HG02970 (cell line): ENCODE measurements at regions not wholly inside any gene's neighbourhood (a gene's known extent, or its start where the extent isn't known, plus 50 kb on each side); places are given as distances from the start of the nearest gene placed in this dataset.

Source experiments
- ATAC-seq: cut with Tn5 transposase; IDR thresholded peaks from one replicate; pipeline ENCODE4 v1.9.1; 2021; ENCODE audit warnings: mild to moderate bottlenecking, moderate library complexity, moderate number of reproducible peaks; ENCODE audit not compliant: unreplicated experiment, low FRiP score

DNA sequence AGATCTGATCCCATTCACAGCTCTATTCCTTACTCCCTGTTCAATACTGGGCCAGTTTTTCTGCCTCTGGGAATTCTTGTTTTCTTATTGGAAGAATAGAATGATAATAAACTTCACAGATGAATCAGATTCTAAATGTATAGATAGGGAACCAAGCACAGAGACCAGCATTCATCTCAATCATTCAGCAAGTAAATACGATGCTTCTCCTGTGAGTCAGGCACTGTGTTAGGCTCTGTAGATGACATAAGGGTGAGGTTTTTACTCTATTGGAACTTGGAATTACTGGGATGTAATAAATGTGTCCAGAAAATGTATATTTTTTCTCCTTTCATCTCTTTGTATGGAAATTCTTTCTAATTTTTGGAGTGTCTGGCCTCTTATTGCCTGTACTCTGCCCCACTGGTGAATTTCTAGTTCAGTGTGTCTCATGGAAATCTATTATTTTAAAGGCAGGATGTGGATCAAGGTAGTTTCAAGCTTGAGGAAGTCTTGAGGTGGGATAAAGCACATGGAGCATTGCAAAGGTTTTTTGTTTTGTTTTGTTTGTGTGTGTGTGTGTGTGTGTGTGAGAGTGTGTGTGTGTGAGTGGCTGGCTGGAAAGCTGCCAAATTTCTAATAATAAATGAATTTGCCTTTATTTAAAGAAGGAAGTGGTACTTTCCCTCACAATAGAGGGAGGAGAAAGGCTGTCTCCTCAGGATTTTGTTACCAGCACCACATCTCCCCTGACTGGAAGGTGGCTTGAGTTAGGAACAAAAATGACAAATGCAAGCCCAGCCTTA is 117.9 kb upstream of the HS3ST1 start:
- no peak for ATAC-seq

DNA sequence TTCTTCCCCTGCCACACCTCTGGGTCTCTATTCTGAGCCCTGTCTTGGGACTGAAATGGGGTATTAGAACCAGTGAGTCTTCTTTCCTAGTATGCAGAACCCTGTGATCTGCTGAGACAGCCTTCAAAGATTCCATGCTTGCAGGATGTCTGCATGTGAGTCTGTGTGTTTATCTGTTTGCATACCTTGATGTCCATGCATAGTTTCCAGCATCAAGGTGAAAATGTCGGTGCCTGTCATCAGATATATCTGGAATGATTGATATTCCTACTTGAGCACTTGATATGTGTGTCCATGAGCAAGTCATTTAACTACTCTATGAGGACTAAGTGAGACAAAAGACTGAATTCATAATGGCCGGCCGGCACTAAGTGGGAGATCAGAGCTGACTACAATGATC is 117.0 kb upstream of the HS3ST1 start:
- ATAC-seq: no peak

DNA sequence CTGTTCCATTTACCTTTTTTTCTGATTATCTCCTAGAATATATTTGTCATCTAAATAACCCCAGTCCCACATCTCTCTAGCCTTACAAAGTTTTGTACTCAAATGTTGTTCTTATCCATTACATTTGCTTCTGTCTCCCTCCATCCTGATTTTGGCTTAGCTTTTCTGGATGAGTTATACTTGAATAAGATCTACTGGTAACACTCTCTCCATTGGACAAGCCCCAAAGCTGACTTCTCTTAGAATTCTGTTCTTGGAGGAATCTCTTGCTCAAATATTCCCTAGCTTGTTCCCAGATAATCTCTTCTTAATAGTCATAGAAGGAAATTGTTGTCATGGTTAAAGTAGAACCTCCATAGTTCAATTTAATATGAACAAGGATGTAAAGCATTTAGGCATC is 115.5 kb upstream of the HS3ST1 start:
- no peak for ATAC-seq

DNA sequence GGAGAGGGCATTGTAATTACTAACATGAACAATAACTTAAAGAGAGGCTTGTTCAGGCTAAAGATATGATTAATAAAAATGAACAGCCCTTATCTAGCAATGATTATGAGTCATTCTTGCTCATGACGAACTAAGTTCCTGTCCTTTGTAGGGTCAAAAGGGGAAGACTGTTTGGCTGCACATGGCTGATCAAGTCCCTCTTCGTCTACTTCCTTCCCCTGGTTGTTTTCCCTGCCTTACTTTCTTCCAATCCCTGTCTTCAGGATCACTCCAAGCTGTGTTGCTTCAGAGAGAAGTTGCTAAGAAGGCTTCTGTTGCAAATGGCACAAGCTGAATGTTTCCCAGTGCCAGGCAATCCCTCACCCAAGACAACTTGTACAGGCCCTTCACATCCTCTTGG is 115.0 kb upstream of the HS3ST1 start:
- ATAC-seq: no peak

DNA sequence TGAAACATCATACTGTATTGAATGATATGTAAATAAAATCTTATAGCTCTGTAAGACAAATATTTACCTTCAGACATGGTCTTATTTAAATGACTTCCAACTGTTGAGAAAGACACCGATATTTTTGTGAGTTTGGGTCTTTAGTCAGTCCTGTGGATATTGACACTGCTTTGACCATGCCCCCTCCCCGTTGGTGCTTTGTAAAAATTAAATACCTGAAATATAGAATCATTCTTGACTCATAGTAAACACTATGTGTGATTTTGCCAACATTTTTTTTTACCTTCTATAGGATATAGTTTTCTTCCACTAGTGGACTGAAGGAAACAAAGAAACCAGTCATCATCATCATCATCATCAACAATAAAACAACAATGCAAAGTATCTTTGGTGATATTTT is 114.3 kb upstream of the HS3ST1 start:
- no peak for ATAC-seq

DNA sequence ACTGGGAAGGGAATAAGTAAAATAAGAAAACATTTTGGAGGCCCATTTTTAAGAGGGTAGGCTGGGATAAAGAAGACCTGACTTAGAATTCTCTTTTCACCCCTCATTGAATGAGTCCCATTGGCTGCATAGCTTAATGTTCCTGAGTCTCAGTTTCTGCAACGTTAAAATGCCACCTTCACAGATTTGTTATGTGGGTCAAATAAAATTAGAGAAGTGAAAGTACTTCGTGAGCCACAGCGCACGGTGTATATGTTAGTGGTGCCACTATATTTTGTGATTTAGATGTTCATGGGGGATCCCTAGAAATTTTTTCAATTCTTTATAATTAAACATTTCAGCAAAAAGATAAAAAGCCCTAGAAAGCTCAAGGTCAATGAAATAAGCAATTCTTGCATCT is 109.2 kb upstream of the HS3ST1 start:
- ATAC-seq: no peak

DNA sequence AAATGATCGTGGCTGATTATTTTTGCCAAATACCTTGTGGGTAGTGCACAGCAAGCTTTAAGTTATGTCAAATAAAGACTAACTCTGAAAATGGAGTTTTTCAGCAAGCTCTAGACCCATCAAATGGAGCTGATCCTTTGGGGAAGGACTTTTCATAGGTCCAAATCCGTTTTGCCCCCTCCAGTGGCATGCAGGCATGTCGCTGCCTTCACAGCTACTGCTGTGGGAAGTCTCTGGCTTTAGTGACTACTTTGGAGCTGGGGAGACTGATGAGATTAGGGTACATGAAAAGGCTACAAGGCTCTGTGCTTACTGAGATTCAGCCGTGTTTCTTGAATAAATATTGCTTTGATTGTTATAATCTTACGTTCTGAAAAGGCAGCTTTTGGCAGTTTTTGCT is 106.6 kb upstream of the HS3ST1 start:
- ATAC-seq: no peak

DNA sequence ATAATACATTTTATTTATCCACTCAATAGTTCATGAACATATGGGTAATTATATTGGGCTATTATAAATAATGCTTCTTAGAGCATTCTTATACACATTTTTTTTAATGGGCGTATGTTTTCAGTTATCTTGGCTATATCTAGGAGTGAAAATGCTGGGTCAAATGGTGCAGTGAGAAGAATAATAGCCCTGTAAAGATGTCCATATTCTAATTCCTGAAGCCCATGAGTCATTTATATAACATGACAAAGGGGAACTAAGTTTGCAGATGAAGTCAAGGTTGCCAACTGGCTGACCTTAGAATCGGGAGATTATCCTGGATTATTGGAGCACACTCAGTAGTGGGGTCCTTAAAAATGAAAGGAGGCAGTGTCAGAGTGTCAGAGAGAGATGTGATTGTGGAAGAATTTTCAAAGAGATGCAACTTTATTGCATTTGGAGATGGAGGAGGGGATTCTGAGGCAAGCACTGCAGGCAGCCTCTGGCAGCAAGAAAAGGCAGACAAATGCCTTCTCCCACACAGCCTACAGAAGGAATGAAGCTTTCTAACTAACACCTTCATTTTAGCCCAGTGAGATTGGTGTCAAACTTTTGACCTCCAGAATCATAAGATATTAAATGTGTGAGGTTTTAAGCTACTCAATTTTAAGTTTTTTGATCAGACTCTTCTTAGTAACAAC is 106.1 kb upstream of the HS3ST1 start:
- ATAC-seq: no peak

DNA sequence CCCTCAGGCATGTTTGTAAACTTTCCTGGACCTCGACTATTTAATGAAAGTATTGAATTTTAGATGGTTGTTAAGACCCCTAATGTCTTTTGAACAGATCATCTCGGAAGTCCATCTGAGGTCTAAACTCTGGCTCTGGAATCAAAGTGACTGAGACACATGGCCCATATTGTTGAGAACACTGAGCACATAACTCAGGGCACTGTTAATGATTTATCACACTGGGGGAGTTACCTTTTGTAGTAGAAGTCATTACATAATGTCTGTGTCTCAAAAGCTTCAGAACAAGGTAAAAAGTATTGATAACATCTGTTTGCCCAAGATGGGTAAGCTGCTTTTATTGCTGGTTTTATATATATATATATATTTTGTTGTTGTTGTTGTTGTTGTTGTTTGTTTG is 103.4 kb upstream of the HS3ST1 start:
- ATAC-seq: no peak

DNA sequence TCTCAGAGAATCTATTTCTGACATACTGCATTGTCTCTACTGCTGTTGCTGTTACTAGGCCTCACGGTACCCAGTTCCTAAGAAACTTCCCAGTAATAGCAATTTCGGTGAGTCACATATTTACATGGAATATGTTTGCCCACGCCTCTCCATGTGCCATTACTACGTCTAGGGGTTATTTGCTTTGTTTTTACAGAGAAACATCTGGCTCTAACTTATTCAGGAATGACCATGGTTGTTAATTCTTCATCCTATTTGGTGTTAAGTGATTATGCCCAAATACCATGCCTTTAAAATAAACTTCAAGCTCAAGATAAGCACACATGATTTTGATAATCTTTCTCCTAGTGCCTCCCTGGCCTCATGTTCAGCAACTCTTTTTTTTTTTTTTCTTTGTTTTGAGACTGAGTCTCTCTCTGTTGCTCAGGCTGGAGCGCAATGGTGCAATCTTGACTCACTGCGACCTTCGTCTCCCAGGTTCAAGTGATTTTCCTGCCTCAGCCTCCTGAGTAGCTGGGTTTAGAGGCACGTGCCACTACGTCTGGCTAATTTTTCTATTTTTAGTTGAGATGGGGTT is 101.0 kb upstream of the HS3ST1 start:
- no peak for ATAC-seq

DNA sequence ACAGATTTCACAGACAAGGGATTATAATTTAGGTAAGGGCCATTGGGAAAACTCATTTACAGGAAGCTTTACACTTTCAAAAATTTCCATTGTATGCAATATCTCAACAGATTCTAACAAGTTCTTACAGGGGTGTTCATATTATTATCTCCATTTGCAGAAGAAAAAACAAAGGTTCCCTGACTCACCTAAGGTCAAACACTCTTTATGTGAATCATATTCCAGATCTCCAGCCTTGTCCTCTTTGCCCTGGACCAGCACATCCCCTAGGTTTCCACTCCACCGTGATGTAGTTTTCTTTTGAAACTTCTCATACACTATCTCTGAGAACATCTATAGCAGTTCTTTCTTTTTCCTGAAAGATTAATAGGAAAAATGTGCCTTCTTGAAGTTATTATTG is 96.4 kb upstream of the HS3ST1 start:
- ATAC-seq: no peak

DNA sequence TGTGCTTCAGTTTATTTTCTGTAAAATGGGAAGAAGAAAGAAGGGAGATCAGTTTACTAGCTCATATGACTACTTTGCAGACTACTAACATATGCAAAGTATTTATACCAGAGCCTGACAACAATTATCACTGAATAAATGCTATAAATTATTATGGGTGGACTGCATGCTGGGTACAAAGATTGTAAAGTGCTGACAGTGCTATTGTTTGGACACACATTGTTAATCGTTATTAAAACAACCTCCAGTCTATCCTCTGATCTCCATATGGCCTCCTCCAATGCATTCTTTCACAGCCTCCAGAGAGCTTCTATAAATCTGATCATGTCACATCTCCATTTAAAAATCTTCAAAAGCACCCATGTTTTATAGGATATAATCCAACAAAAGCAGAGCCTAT is 90.1 kb upstream of the HS3ST1 start:
- ATAC-seq: no peak

DNA sequence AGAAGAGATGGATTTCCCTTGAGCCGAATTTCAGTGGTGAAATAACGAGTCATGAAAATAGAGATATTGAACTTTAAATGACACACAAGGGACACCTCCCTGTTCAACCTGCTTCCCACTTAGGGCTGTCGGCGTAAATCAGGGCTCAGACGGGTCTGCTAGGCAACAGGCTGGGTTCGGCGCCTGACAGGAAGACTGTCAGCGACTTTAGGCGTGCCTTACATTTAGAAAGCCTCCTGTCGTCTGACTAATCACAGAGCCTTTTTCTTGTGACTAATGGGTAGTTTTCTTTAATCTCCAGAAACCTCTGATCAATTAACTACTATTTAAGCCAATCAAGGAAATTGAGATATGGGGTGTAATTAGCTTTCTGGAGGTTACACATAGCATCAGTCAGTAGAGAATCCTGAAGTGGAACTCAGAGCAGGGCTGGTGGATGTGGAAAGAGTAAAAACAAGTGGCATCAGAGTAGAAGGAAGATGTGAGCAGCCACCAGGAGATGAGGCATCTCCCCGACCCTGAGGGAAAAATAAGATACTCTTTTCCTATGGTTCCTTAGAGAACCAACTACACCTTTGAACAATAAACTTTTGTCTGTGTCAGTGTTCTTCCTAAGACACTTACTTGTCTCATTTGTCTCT is 86.2 kb upstream of the HS3ST1 start:
- no peak for ATAC-seq

DNA sequence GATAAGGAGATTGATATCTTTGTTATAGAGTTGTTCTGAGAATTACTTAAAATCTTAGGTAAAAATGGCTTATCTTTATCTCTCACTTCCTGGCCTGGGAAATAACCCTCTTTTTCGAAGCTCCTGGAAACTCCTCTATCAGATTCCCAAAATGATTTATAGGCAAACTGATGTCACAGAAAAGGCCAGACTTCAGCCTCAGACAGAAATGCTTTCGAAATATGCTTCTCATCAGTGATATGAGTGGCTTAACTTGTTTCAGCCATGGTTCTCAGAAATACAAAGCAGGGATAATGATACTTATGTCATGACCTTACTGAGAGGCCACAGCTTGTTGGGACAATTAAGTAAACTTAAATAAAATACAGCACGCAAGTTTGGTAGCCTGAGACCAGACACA is 85.3 kb upstream of the HS3ST1 start:
- no peak for ATAC-seq

DNA sequence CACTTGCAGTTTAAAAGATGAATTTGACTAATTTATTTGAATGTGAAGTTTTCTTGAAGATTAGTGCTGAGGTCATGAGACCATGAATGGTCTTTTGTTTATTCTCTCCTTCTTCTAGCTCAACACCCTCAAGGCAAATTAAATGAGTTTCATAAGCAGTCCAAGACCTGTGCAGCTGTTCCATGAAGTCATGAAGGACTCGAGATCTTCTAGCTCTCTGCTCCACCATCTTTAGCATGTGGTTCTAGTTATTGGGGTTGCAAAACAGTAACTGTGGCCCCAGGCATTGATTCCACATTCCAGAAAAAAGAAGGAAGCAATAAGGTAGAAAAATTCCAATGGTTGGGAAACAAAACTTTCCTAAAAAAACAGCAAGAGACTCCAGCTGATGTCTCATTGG is 84.2 kb upstream of the HS3ST1 start:
- ATAC-seq: no peak

DNA sequence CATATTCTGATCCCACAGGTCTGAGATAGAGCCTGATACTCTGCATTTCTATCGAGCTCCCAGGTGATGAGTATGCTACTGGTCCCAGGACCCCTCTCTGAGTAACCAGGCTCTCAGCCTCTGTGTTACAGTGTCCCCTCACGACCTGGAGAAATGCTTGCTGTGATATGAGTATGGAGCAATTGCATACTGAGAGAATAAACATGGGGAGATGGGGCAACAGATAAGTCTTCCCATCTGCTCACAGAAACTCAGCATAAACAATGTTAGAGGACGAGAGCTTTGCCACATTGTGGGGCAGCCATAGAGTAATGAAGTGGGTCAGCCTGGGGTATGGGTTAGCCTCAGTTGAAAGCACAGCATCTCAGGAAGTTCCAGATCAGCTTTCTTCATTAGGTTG is 82.6 kb upstream of the HS3ST1 start:
- ATAC-seq: no peak

DNA sequence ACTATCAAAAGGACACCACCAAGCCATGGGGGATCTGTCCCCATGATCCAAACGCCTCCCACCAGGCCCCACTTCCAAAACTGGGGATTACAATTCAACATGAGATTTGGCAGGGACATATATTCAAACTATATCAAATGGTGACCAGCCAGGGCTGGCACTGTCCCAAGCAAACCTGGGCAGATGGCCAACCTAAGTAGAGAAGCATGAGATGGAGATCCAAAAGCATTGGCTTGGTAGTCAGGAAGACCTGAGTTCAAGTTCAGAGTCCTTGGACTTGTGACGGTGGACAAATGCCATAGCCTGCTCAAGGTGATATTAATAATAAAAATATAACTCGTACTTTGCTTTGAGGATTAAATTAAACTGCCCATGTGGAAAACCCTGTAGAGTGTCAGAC is 79.2 kb upstream of the HS3ST1 start:
- no peak for ATAC-seq

DNA sequence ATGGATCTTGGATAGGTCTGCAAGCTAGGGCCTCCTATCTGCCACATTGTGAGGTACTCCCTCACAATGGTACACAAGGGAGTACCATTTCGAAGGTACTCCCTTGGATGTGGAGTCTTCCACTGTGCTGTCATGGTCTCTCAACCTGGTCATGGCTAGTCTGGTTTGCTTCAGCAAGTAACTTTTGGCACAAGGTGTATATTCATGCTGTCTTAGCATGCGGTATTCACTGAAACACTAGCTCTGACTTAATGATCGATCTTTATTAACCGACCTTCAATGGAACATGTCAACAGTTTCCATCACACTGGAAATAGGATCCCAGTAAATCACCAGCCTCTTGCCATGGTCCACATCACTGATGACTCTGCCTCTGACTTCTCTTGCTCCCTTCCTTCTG is 77.5 kb upstream of the HS3ST1 start:
- no peak for ATAC-seq

DNA sequence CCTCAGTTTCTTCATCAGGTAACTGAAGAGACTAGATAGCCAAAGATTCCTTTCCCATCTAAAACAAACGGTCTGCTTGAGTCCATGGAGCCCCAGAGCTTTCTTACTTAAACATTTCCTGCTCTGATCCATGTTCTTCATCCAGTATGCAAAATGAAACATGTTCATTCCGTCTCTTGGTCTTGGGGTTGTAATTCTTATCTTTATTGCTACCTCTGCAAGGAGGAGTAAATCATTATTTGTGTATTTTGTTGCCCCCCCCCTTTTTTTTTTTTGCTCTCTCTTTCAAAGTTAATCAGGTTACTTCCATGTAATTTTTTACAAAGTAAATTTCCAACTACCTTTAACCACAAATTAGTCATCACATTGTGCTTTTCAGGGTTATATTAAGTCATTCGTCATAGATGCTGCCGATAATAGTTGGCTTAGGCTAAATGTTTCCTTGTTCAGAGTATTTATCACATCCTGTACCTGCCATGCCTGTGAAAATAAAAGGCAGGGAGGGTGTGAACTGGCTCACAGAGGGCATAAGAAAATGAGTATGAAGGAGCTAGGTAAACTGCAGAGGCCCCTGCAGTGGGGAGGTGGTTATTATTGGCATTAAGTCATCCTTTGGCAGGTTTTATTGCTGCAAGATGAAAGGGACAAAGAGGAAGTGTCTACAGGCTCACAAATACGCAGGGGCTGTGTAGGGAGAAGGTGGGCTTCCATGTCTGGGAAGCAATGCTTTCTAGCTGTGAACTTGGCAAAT is 76.7 kb upstream of the HS3ST1 start:
- no peak for ATAC-seq

DNA sequence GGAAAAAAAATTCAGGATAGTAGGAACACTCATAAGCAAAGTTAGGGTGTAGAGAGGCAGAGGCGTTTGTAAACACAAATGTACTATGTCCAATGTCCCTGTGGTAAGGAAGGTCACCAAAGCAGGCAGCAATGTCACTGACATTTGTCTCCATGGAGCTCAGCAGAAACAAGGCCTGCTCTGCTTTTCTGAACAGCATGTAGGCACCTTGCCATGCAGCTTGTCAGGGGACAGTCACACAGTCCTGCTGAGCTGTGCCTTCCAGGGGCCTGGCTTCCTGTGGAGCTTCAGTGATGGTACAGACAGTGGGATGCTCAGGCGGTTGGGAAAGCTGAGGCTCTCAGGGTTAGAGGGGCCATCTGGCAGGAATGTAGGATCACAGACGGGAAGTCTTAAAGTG is 74.5 kb upstream of the HS3ST1 start:
- ATAC-seq: no peak

DNA sequence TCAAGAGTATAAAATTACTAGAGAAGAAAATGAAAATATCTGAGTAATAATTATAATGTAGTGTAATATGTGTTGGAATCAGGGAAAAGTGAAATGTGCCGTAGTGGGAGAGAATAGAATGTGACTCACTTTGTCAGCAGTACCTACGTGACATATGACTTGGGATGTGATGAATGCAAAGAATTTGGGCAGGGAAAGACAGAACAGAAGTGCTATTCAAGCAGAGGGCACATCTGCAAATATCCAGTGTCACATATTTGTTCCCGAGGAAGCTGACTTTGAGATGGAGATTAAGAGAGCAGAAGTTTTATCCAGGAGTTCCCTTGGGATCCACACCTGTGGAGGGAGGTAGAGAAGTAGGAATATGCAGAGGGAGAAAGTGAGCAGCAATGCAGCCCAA is 69.3 kb upstream of the HS3ST1 start:
- ATAC-seq: no peak
